Activated effector memory CD4-positive, alpha-beta T cell treated with anti-CD3 and anti-CD28 coated beads, Interleukin-2, amount 50 U/mL, for 16 hours (primary cell): ENCODE measurements at regions not wholly inside any gene's neighbourhood (a gene's known extent, or its start where the extent isn't known, plus 50 kb on each side); places are given as distances from the start of the nearest gene placed in this dataset.
"Not testable (repeated sequence)": the region's sequence is repeated elsewhere in the genome, so short reads cannot be mapped to it uniquely, and the experiment has no call there.

ENCODE experiments used
- DNase-seq: peaks from one replicate; pipeline ENCODE4 v3.0.0-alpha.2; 2020

GRCh38 chr18:4605212-4605611, 150.1 kb upstream of the DLGAP1 start:
- no peak for DNase-seq

- DNase-seq, result no peak
These were observed 148.8 kb upstream of the DLGAP1 start for GRCh38 chr18:4603955-4604354.

- no peak for DNase-seq
These were observed 144.2 kb upstream of the DLGAP1 start for GRCh38 chr18:4599312-4599711.

GRCh38 chr18:4597301-4597700, 142.2 kb upstream of the DLGAP1 start:
- no peak for DNase-seq

DNA sequence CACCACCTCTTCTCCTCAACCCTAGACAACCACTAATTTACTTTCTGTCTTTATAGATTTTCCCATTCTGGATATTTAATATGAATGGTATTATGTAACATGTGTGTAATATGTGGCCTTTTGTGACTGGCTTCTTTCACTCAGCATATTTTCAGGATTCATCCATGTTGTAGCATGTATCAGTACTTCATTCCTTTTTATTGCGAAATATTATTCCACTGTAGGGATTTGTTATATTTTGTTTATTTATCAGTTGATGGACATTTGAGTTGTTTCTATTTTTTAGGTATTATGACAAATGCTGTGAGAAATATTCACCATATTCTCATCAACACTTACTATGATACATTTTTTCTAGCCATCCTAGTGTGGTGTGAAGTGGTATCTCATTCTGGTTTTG, 138.8 kb upstream of the DLGAP1 start:
- no peak for DNase-seq

GRCh38 chr18:4593459-4593858, 138.4 kb upstream of the DLGAP1 start:
- DNase-seq, result no peak

GRCh38 chr18:4589056-4589800, 134.1 kb upstream of the DLGAP1 start:
- no peak for DNase-seq

- no peak for DNase-seq
These were observed 132.1 kb upstream of the DLGAP1 start for GRCh38 chr18:4587204-4587603.

- no peak for DNase-seq
These were observed 131.6 kb upstream of the DLGAP1 start for GRCh38 chr18:4586731-4587130.

- no peak for DNase-seq
These were observed 127.6 kb upstream of the DLGAP1 start for GRCh38 chr18:4582431-4583335.

DNA sequence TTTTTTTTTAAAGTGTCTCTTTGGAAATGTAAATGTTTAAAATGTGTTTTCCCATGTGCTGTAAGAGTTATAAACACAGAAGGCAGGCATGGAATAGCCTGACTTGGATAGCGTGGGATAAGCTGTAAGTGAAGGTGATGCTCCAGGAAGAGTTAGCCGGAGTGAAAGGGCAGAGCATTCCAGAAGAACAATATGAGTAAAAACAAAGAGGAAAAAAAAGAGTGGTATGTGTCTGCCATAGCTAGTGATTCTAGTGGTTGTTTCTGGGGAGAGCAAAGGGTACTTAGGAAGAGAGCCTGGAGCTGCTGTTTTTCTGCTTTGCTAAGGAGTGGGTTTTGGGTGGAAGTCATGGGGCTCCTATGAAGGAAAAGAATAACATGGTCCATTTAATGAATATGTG, 126.9 kb upstream of the DLGAP1 start:
- no peak for DNase-seq

DNA sequence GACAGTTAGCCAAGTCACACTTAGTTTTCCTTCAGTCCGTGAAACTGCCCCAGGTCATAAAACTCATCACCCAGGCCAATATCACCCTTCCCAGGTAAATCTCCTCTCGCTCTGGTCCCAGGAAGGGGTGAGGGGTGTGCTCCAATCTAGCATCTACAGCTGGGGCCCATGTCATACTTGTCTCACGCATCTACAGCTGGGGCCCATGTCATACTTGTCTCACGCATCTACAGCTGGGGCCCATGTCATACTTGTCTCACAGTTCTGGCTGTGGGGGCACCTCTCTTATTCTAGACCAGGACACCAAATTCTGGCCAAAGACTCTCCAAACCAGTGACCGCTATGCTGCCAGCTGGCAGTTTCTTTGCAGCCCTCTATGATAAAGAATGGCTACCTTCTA, 123.3 kb upstream of the DLGAP1 start:
- no peak for DNase-seq

GRCh38 chr18:4573735-4574134, 118.6 kb upstream of the DLGAP1 start:
- DNase-seq, result no peak

- no peak for DNase-seq
These were observed 102.4 kb upstream of the DLGAP1 start for GRCh38 chr18:4557502-4557901.

DNA sequence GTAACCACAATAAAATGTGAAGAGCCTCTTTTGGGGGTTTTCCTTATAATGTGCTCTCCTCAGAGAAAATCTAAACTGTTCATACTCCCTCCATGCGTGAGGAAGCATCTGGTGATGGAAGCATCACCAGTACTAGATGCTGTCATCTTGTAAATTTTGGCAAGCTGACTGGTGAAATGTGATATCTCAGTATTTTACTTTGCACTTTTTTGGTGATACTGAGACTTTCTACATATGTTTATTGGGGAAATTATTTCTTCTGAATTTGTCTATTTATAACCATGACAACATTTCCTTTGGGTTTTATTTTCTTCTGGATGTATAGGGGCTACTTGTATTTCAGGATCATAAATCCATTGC, 95.9 kb upstream of the DLGAP1 start:
- DNase-seq, result no peak

GRCh38 chr18:4549164-4549872, 94.2 kb upstream of the DLGAP1 start:
- no peak for DNase-seq

GRCh38 chr18:4547126-4547525, 92.0 kb upstream of the DLGAP1 start:
- DNase-seq, result no peak

DNA sequence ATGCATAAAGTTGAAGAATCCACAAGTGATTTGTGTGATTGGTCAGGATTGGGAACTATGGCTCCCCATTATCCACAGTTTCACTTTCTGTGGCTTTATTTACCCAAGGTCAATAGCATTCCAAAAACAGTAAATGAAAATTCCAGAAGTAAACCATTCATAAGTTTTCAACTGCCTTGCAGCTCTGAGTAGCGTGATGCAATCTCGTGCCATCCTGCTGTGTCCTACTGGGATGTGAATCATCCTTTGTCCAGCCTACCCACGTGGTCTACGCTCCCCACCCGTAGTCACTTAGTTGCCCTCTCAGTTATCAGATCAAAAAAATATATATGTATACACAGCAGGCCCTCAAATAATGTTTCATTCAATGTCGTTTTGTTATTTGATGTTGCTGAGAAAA, 89.0 kb upstream of the DLGAP1 start:
- DNase-seq, result no peak

DNA sequence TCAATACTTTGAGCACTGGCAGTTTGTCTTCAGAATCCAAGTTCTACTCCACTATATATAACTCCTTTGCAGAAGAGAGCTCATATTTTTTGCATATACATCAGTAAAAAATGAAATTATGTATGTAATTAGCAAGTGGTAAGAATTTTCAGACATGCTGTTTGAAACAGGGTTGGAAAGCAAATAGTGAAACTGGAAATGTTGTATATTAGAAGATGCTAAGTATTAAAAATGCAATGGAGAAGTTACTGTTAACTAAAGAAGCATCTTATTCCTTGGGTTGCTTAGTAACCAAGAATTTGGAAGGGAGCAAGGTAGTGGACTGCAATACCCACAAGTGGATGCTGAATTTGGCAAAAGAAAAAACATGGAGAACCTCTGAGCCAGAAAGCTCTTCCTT, 88.6 kb upstream of the DLGAP1 start:
- DNase-seq, result no peak

- DNase-seq, result no peak
These were observed 86.5 kb upstream of the DLGAP1 start for GRCh38 chr18:4541588-4541987.

DNA sequence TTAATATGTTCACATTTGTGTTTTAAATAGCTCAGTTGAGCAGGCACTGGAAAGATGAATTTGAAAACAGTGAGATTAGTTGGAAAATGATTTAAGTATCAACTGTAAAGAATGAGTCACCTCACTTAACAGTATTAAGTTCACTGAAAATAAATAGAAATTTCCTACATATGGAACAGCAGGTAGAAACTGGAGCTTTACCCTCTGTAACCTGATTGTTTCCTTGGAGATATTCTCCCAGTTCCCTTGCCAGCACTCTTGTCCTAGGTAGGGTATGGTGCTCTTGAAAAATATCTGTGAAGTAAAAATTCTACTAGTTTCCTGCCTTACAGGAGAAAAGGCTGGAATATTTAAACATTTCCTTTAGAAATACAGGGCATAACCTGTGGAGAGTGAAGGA, 81.3 kb upstream of the DLGAP1 start:
- no peak for DNase-seq

- no peak for DNase-seq
These were observed 73.3 kb upstream of the DLGAP1 start for GRCh38 chr18:4528405-4528804.

- not testable (repeated sequence) for DNase-seq
These were observed 72.7 kb upstream of the DLGAP1 start for GRCh38 chr18:4527826-4528225.

GRCh38 chr18:4524096-4524495, 69.0 kb upstream of the DLGAP1 start:
- no peak for DNase-seq
